Psoas muscle (tissue), 7 donors: ENCODE measurements at regions not wholly inside any gene's neighbourhood (a gene's known extent, or its start where the extent isn't known, plus 50 kb on each side); places are given as distances from the start of the nearest gene placed in this dataset.

ENCODE experiments used
- ATAC-seq, 4 donors: fragments of 200-7000 bp; cut with Tn5 transposase; one replicate each; pipeline ENCODE4 v1.9.1; 2020; ENCODE audit warnings: moderate library complexity in 3 of 4, mild to moderate bottlenecking in 2 of 4
- DNase-seq, 2 donors: peaks; one replicate each; pipeline ENCODE4 v3.0.0-alpha.2; 2020
- H3K27ac ChIP-seq: fragments of 200-600 bp; one replicate; pipeline ENCODE4 v1.8.0; 2022
- H3K27me3 ChIP-seq, 3 donors: fragments of 200-600 bp in 1 of 3; one replicate each; pipeline versions ENCODE4 v1.6.1 to v1.8.0; 2013 to 2022; ENCODE audit warnings: low read length in 2 of 3, mild to moderate bottlenecking in 2 of 3, moderate library complexity in 1 of 3; ENCODE audit not compliant: insufficient read depth in 3 of 3
- H3K36me3 ChIP-seq, 2 donors: fragments of 200-600 bp in 1 of 2; one replicate each; pipeline versions ENCODE4 v1.6.1 to v1.8.0; 2013 to 2022; ENCODE audit warnings: low read depth in 1 of 2, mild to moderate bottlenecking in 1 of 2, moderate library complexity in 1 of 2; ENCODE audit not compliant: insufficient read depth in 1 of 2
- H3K4me1 ChIP-seq: fragments of 200-600 bp; one replicate; pipeline ENCODE4 v1.8.0; 2022
- H3K4me3 ChIP-seq: fragments of 200-600 bp; one replicate; pipeline ENCODE4 v1.8.0; 2022; ENCODE audit warnings: mild to moderate bottlenecking
- H3K9me3 ChIP-seq: fragments of 200-600 bp; one replicate; pipeline ENCODE4 v1.8.0; 2022
- WGBS, 3 donors: extraction: QIAGEN DNeasy Blood & Tissue Kit; methylation state at CpG; one replicate each; pipeline versions ENCODE4 v1.1.6 to v1.1.7; 2013; 5-methylcytosine and 5-hydroxymethylcytosine counted together
- intact Hi-C, 2 donors: fragments of 100-400 bp; cut with DNase I; formaldehyde crosslinking; loops; one replicate each; pipeline versions ENCODE4 v1.11.0 to v1.14.2; 2022
- TF ChIP-seq, protein P1 (sequence below): fragments of 200-600 bp; IDR thresholded peaks from one replicate; pipeline ENCODE4 v1.8.0; 2022; ENCODE audit warnings: antibody characterized with exemption
- donor health status: healthy with polysubstance abuse.
- donor health status: DM: no; HTN: no; CAD: no; lungs with moderate emphysema.
- donor health status: Bipolar disorder and iron deficiency.
- donor health status: healthy.
- donor health status: DM: yes; HTN: yes; CAD: no.
- donor health status: DM: no; HTN: no; CAD: no.
- donor health status: DM: yes; HTN: yes; CAD: no.

DNA sequence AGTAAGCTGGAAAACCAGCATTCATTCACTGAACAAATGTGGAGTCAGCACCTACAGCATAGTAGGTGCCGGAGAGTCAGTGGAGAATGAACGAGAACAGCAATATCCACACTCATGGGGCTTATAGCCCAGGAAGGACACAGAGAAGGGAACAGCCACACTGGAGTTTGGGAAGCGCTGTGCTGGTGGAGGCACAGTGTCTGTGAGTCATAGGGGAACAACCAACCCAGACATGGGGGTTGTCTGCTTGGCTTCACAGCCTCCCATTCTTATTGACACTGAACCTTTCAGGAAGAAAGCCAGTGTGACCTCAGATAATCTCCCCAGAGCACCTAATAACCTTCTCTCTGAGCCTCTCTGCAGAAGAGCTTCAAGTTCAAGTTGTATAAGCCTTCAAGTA lies 56.6 kb upstream of the UBASH3B start:
- H3K27me3 ChIP-seq = peaks cover 0 to 4% (median 0%) of the 10 kb centered on the region in 3 donors
- no peak overlapping the region for H3K27ac ChIP-seq
- no peak for DNase-seq
- H3K4me1 ChIP-seq = no peaks in the 10 kb centered on the region
- TF ChIP-seq, protein P1, sequence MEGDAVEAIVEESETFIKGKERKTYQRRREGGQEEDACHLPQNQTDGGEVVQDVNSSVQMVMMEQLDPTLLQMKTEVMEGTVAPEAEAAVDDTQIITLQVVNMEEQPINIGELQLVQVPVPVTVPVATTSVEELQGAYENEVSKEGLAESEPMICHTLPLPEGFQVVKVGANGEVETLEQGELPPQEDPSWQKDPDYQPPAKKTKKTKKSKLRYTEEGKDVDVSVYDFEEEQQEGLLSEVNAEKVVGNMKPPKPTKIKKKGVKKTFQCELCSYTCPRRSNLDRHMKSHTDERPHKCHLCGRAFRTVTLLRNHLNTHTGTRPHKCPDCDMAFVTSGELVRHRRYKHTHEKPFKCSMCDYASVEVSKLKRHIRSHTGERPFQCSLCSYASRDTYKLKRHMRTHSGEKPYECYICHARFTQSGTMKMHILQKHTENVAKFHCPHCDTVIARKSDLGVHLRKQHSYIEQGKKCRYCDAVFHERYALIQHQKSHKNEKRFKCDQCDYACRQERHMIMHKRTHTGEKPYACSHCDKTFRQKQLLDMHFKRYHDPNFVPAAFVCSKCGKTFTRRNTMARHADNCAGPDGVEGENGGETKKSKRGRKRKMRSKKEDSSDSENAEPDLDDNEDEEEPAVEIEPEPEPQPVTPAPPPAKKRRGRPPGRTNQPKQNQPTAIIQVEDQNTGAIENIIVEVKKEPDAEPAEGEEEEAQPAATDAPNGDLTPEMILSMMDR = no peak
- no peaks in the 10 kb centered on the region for H3K9me3 ChIP-seq
- H3K36me3 ChIP-seq = no peaks in the 10 kb centered on the region
- 85 to 97% (median 88%) methylated on average over 3 of the region's 3 CpGs for WGBS, 3 donors
- H3K4me3 ChIP-seq = no peak overlapping the region
- intact Hi-C loops = no loop called here
- no peak for ATAC-seq

DNA sequence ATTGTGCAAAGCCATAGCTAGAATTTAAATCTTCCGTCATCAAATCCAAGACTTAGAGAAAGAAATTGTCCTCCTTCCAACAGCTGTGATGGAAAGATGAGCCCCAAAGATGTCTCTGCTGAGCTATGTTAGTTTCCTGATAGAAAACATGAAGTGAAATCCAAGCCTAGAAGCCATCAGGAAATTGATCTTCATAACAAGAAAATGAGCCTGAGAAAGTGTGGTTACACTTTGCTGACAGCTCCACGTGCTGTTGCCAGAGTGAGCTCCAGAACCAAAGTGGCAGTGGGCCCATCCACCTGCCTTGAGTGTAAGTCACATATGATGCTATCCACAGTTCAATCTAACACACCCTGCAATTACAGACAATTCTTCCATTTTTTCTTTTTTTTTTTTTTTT lies 58.0 kb upstream of the UBASH3B start:
- Histone ChIP-seq H3K27me3 (peaks cover 0 to 2% (median 0%) of the 10 kb centered on the region in 3 donors), H3K27ac (no peak overlapping the region), H3K4me3 (no peak overlapping the region), H3K4me1 (no peaks in the 10 kb centered on the region), H3K36me3 (no peaks in the 10 kb centered on the region), H3K9me3 (no peaks in the 10 kb centered on the region)
- TF ChIP-seq, protein P1 = no peak
- intact Hi-C loops = no loop called here
- 34 to 64% (median 40%) methylated on average over 2 of the region's 2 CpGs for WGBS, 3 donors
- ATAC-seq = no peak
- DNase-seq = no peak

DNA sequence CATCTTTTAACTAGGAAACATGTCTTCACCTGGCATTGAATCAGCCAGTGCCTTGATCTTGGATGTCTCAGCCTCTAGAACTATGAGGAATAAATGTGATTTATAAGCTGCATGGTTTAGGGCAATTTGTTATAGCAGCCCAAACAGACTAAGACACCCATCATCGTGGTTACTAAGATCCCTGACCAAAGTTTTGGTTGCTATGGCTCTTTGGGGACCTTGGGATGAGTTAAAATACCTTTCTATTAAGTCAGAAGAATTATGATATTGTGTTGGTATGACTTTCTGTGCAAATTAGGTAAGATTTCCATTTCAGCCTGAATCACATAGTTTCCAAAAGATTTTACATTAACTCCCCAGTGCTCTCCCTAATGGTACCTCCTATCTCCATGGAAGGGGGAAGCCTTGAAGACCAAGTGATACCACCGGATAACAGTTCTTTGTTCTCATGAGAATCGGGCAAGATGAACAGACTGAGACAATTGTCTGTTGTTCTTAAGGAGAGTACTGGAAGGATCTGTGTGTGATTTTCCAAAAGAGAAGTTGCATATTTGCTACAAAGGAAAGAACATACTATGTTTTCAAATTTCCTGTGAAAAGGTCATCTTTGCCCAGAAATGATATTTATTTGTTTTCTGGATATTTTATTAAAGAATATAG lies 60.4 kb upstream of the UBASH3B start:
- DNase-seq = no peak
- H3K9me3 ChIP-seq = no peaks in the 10 kb centered on the region
- H3K27me3 ChIP-seq = peaks cover 0 to 2% (median 0%) of the 10 kb centered on the region in 3 donors
- no peak for ATAC-seq
- no peaks in the 10 kb centered on the region for H3K4me1 ChIP-seq
- intact Hi-C loops = no loop called here
- no peaks in the 10 kb centered on the region for H3K36me3 ChIP-seq
- no peak overlapping the region for H3K4me3 ChIP-seq
- TF ChIP-seq, protein P1 = no peak
- WGBS, 3 donors = 74 to 83% (median 81%) methylated on average over 3 of the region's 3 CpGs
- no peak overlapping the region for H3K27ac ChIP-seq

DNA sequence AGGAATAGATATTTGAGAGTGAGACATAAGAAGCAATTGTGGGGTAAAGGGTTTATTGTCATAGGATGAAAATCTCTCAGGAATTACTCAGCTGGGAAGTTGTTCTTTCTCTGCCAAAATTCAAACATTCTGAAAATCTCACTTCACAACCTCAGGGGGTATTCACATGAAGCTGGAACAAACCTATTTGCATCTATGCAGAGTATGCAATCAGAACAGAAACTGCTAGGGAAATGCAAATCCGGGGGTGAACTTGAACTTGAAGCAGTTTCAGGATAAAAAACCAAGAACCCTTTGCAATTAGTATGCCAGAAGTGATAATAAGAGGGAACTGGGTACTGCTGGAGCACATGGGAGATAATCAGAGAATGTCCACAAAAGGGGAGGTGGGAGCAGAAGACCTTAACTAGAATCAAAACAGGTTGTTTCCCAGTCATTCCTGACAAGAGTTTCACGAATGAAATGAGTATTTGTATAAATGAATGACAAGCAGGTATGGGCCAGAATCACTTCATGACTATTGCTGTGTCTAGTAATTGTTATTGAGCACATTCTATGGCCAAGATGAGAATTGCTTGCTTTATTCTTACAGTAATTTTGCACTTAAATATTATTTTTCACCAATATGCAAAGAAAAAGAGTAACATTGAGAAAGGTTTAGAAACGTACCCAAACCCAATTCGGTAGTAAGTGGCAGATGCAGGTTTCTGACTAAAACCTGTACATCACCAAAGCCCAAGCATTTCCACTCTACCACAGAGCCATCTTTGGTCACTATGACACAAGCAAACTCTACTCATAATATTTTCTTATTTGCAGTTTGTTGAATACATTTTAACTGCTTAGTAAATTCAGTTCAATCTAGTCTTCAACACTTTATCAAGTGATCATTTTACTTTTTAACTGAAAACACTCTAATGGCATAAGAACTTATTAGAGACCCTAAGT lies 61.8 kb upstream of the UBASH3B start:
- Histone ChIP-seq H3K36me3 (no peaks in the 10 kb centered on the region), H3K4me1 (no peaks in the 10 kb centered on the region), H3K9me3 (no peaks in the 10 kb centered on the region), H3K4me3 (no peak overlapping the region), H3K27ac (no peak overlapping the region), H3K27me3 (peaks cover 0 to 2% (median 0%) of the 10 kb centered on the region in 3 donors)
- DNase-seq = no peak
- no peak for ATAC-seq
- intact Hi-C loops = no loop called here
- 73 to 76% (median 75%) methylated on average over 4 of the region's 4 CpGs for WGBS, 3 donors
- TF ChIP-seq, protein P1 = no peak
